ENCODE measurements at regions not wholly inside any gene's neighbourhood (a gene's known extent, or its start where the extent isn't known, plus 50 kb on each side); places are given as distances from the start of the nearest gene placed in this dataset.

DNA sequence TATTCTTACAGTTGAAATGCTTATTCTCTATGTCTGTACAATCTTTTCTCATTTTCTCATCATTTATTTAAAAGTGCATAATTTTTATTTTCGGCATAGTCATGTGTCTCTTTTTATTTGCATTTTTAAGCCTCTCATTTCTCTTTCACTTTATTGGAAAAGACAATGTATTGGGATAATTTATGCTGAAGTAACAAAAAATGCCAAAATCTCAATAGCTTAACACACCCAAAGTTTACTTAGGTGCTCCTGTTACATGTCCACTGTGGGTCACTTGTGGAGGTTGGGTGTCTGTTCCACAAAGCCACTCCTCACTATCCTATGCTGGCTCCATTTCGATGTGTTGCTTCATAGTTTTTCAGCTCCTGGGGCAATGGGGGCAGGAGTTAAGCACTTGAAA lies 638.7 kb downstream of the CD109 start:
- TF ChIP-seq GATA3 (IDR thresholded peaks at IDR 0.05; ENCODE audit: low read depth, low read length): no peak
- TF ChIP-seq GATA2 (IDR thresholded peaks at IDR 0.05; ENCODE audit: low read depth, low read length): no peak

All from SH-SY5Y (cell line).